Islet precursor cell (in vitro differentiated cells): ENCODE measurements at regions not wholly inside any gene's neighbourhood (a gene's known extent, or its start where the extent isn't known, plus 50 kb on each side); places are given as distances from the start of the nearest gene placed in this dataset.

ENCODE experiments used
- DNase-seq: peaks from one replicate; pipeline ENCODE4 v3.0.0-alpha.2; 2018

DNA sequence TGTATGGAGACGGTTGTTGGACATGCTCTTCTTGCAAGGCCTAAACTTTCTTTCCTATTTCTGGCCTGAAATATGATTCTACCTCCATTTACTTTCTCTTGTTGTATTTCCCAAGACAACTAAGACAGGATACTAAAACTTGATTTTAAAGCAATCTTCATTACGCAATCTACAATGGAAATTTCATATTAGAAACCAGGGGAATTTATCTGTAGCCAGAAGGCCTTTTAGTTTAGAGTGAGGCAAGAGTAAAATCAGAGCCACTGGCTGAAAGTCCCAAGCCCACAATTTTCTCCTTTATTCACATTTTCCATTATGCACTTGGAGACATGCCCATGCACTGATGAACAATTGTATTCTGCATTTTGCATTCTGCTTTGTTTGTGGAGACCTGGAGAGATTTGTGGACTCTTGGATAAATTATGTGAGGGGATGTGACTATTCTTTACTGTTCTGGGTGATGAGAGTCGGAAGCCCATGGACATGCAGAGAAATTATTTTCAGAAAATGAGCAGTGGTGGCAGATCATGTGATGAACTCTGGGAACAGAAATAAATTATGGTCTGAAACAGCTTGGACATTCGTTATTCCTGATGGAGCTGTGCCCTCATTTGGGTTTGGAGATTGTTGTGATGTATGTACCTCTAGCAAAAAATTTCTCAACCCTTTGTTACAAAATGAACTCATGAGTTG, 336.8 kb downstream of the SEC16B start:
- DNase-seq, result no peak

DNA sequence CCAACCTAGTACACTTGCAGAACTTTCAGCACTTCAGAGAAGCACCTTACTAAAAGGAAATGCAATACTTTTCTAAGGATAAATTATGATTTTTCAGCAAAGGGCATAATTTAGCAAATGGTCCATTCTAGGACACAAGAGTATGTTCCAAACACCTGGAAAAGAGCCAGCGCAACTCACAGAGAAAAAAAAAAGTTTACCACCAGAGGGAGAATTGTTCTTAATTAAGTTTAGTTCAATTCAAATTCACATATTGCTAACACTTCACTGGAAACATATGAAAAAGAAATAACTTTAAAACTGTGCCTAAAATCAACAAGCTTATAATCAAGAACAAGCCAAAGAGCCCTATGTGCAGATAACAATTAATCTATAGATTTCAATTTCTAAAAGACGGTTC, 338.1 kb downstream of the SEC16B start:
- no peak for DNase-seq

DNA sequence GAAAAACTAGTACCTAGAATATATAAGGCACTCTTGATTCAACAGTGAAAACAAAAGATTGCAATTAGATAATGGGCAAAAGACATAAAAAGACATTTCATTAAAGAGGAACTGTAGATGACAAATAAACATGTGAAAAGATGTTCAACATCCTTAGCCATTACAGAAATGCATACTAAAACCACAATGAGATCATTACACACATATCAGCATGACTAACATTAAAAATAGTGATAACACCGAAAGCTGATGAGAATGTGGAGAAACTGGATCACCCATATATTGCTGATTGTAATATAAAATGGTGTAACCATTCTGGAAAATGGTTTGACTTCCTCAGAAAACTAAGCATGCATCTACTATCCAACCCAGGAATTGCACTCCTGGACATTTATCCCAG, 340.3 kb downstream of the SEC16B start:
- no peak for DNase-seq

DNA sequence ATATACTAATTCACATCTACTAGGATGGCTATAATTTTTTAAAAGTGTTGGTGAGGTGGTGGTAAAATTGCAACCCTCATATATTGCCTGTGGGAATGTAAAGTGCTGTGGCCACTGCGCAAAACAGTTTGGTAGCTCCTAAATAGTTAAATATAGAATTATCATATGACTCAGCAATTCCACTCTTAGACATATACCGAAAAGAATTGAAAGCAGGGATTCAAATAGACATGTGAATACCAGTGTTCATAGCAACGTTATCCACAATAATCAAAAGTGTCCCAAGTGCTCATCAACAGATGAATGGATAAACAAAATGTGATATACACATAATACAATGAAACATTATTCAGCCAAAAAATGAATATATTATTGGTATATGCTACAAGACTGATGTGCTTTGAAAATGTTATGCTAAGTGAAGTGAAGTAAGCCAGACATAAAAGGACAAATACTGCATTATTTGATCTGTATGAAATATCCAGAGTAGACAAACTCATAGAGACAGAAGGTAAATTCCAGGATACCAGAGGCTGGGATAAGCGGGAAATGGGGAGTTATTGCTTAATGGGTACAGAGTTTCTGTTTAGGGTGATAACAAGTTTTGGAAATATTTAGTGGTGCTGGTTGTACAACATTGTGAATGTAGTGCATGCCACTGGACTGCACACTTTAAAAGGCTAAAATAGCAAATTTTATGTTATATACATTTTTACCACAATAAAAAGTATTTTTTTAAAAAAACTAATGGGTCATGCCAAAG, 342.5 kb downstream of the SEC16B start:
- DNase-seq, result no peak

DNA sequence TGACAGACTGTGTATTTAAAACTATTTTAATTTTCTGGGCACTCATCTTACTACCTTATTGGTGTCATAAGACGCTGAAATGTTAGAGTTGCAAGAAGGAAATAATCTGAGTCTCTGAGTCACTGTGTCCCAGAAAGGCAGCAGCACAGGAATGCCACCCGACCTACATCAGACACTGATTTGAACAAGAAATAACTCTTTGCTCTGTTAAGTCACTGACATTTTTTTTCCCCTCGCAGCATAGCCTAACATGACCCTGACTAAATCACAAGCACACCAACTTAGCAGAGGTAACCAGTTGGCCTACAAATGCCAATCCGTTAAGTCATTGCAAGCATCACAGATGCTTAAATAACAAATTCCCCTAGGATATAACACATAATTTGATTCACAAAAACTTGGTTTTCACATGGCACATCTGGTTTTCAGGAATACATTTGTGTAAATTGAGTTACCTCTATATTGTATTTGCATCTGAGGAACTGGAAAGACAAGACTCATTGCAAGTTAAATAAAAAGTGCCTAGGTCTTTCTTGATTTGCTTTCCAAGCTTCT, 349.1 kb downstream of the SEC16B start:
- peak; percentile 56 for DNase-seq

DNA sequence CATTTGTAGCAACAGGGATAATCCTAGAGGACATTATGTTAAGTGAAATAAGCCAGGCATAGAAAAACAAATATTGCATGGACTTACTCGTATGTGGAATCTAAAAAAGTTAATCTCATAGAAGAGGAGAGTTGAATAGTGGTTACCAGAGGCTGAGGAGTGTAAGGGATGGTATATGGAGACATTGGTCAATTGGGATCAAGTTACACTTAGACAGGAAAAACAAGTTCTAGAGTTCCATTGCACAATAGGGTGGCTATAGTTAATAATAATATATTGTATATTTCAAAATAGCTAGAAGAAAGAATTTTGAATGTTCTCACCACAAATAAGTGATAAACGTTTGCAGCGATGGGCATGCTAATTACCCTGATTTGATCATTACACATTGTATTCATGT, 354.6 kb downstream of the SEC16B start:
- no peak for DNase-seq

DNA sequence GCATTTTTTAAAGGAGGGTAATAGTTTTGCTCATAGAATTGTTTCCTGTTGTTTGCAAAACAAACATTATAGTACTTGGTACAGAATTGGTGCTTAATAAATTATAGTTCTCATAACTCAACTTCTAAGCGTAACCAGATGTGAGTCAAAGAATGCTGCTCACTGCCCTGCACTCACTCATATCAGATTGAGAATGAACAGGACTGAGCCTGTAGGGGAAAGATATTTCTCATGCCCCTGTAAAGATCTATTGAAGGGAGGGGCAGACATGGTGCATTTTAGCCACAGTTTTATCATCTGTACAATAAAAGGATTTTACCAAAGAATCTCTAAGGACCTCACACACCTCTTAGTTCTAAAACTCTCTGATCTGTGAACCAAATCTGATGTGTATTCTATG, 358.5 kb downstream of the SEC16B start:
- no peak for DNase-seq

DNA sequence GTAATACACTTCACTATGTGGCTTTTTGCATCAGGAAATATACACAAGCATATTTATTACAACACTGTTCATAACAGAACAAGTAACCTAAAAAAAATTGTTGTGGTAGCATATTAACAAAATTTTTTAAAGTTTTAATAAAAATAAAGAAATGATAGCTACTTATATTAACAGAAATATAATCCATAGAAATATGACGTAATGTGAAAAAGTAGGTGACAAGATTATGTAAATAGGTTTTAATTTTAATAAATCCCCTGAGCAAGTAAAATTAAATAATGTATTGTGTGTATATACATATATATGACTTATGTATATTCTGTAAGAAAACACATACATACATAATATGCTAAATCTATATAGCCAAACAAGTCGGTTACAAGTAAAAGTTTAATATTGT, 359.9 kb downstream of the SEC16B start:
- DNase-seq, result no peak

DNA sequence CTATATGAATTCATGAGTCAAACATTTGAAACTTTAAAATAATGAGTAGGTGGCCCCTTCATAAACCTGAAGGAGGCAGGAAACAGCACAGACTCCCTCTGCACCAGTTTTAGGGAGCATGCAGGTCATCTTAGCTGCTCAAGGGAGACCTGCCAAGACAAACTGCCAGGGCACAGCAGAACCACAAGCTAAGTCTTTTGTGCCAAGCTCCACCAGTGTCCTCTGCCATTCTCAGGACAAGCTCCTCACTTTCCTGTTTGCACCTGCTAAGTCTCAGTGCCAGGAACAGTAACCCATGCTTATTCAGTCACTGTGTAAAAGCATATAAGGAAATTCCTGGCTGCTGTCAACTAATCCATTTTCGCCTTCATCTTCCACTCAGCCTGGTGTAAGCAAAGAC, 368.9 kb downstream of the SEC16B start:
- DNase-seq, result no peak

DNA sequence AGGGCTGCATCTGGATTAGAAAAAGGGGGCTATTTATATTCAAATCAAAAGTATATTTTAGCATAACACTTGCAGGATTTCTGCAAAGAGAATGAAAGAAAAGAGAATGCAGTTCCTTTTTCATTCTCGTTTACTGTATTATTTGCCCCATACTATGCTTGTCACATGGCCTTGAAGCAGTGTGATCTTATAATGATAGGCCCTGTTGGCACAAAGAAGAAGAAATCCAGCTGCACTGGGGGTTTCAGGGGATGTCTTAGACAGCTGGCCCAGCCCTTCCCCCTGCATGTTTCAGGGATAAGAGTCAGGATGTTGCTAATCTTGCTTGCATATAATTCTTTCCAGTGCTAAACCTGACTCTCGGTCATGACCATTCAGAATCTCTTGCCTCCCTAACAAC, 369.5 kb downstream of the SEC16B start:
- DNase-seq, result no peak

DNA sequence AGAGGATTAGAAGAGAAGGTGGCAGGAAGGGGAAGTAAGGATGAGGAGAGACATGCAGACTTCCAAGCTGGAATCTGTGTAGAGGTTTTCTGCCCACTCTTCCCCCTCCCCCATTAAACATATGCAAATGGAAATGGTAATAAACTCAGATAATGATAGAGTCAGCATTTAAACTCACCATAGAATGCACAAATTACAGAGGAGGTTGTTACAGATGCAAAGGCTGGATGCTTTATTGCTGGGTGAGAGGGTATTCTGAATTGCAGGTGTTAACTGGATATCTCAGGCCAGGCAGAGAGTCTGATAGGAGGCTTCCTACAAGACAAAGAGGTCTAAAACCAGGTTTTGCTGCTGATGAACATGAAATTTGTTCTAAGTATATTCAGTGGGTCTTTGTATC, 372.5 kb downstream of the SEC16B start:
- no peak for DNase-seq

DNA sequence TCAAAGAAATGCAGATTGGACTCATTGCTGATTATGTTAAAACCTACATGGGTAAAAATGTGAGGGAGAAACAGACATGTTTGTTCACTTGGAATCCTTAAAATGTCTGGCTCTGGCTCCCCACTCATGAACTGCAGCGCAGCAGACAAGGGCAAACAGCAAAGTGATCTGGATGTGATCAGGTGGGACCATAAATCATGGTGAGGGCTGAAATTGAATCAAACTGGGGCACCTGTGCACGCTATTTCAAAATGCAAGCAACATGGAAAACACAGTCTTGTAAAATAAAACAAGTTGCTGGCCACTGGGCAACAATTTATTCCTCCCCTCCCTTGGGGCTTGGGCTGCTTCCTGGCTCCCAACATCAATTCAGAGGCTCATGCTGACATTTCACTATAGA, 373.4 kb downstream of the SEC16B start:
- no peak for DNase-seq

DNA sequence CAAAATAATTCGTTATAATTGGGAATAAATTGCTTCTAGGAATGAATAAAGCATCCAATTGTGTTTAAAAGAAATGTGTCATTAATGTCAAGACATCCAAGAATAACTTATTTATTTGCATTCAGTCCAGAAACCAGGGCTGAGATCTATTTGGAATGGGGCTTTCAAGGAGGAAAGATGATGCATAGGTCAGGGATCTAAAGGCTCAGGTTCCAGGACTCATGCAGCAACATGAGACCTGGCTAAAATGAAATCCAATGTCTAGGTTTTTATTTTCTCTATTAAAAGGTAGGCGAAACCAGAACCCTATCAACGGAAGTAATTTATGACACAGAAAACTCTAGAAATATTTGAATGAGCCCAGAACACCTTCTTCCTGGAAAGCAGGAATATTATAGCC, 376.8 kb downstream of the SEC16B start:
- no peak for DNase-seq

DNA sequence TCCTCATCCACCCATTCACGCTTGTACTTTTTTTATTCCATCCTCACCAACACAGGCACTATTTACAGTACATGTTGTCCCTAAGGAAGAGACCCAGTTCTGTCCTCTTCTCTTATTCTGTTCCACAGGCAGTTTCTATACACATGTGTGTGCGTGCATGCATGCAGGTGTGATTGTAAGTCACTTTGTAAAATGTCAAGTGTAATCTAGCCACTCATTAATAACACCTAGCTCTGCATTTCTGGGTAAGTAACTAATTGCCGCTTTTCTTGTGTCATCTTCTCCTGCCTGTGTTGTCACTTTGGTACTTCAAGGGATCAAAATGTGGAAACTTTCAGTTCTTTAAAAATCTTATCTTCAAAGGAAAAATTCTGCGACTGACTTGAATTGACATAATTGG, 377.2 kb downstream of the SEC16B start:
- no peak for DNase-seq

DNA sequence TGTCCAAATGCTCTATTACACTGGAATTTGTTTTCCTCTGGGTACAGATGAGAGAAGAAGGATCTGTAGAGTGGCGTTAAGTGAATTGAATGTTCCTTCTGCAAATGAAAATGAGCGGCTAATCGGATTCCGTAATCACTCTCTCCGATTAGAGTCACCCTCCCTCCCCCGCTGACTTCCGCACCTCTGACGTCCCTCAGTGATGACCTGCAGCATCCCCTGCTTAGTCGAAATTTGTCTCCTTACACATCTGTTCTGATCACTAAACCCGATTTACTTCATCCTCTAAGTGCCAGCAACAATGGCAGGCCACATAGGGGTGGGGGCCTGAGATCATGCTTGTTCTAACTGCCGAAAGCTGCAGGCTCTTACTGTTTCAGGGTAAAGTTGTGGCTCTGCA, 378.7 kb downstream of the SEC16B start:
- no peak for DNase-seq

DNA sequence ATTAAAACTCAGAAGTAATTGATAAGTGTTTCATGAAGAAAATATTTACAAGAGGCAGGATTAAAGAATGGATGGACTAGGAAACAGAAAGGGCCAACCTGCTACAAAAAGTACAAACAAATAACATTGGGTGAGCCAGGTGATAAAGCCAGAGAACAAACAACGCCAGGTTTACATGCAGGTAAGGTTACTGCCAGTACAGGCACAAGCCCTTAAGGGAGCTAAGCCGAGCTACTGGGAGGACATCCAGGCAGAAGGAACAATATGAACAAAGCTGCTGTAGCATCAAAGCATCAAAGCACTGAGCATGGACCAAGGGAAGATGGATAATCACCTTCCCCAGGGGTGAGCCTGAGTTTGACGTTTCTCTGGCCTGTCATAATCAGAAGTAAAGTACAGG, 380.7 kb downstream of the SEC16B start:
- no peak for DNase-seq

DNA sequence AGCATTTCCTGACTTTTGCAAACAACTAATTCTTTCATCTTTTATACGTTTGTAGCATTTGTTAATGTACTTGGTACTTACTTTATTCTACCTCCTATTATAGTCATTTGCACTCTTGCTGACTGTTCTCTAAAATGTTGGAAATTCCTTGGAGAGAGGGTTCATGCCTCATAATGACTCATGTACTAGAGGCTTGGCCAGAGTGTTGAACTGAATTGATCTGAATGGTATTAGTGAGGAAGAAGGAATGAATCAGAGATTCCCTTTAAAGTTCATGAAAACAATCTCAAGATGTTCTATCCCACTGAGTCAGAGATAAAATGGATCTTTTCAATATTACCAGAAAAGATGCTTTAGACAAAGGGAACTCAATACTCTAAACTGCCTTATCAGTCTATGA, 383.4 kb downstream of the SEC16B start:
- DNase-seq, result no peak

DNA sequence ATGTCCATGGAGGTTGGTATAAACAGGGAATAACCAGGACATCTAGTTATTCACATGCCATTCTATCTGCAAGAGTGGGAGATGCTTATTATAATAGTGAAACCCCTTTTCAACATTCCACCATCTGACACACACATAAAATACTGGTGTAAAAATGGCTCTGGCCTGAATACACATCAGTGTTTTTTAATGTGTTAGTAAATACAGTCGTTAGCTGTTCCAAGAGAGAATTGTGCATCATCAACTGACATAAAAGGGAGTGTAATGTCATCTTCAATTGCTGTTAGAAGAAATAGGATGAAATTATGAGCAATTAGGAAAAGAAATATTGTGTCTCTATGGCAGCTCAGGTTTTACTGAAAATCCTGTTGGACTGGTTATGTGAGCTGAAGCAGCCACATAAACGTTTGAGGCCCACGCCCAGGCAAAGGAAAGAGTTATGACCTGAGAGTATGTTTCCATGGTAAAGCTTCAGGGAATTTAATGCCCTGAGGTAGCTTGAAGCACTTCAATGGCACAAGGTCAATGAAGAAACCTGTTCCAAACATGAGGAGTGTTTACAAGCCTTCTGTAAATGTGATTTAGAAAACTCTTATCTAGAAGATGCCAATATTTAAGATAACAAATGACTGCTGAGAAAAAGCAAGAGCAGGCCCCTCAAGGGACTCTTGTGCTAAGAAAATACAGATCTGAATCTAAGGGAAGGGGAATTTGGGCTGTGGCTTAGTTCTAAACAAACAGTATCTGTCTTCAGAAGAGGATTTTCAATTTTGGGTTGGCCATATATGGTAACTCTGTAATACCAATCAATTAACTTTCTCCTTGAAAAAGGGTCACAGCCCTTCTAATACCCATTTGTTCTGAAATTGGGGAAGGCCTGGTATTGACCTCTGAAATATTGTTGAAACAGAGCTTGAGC, 384.3 kb downstream of the SEC16B start:
- peak; percentile 76 for DNase-seq

DNA sequence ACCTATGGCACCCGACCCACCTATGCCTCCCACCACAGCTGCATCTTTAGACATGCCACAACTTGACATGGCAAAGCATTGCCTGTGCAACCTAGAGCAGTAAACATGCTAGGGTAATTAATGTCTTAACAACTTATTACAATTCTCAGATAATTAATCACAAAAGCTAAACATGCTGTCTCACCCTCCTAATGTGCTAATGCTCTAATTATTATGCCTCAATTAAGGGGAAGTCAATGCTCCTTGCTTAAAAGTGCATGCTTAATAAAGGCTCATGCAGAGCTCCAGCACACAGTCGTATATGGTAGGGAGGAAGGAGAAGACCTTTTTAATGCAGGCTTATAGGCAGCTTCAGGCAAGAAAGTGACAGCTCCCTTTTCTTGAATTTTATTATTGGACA, 396.0 kb downstream of the SEC16B start:
- no peak for DNase-seq

DNA sequence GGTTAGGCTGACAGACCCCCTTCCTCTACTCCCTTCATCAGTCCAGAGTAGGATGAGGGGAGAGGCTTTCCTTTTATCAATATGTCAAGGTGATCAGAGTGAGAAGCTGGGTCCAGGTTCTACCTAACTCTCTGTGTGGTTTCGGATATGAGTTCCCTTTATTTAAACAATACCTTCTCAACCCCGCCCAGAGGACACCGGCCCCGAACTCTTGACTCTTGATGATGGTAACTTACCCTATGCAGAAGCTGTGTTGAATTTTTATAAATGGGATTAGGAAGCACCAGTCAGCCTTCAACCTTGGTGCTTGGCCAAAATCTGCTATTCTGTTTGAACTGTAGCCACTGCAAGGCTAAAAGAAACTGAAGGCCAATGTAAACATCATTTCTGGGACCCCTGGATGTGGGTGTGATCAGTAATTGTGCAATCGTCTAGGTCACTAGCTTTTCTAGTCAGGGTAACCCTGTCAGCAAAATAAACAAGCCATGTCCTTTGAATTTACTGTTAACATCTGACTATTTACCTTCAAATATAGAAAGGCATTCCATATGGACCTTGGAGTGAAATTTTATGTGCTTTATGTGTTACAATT, 398.3 kb downstream of the SEC16B start:
- no peak for DNase-seq

DNA sequence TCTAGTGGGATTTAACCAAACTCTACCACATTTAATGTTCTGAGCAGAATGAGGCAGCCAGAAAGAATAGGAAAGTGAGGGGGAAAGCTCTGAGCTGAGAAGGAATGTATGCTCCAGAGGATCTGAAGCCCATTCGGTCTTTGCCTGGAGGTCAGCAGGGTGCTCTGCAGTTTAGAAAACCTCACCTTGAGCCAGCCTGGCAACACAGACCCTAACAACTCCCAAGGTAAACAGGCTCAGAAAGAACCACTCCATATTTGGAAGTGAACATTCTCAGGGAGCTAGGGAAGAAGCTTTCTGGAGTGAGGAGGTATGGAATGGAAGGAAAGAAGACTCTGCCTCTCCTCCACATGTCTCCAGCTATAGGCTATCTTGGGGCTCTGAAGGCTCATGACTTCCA, 398.8 kb downstream of the SEC16B start:
- no peak for DNase-seq

DNA sequence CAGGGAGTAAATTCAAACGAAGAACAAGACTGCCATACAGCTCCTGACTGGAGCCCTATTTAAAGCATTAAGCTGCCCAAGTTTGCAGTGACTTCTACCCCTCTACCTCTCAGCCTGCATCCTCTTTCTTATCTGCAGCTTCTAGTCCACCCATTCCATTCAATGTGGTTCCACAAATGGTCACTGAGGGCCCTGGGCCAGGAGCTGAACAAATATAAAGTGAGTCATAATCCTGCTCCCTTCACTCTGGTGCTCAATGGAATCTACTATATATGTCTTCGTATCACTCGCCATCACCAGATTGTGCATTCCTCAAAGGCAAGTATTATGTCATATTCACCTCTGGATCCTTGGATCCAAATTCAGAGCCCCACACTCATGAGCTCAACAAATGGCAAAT, 398.7 kb downstream of the BRINP2 start:
- no peak for DNase-seq

DNA sequence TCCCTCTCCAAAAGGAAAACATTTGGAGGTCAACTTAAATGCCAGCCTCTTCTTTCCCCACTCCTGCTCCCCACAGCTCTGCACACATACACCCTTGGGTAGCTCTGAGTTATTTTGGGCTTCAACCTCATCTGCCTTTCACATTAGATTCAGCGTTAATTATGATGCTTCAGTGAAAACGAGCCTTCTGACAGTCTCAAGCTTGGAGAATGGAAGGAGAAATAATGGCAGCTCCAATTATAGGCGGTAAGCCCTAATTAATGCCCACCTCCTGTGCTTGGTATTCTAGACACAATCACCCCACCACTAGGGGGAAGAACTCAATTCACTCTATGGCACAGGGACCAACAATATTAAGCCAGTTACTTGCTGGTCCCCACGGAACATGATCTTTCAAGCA, 397.9 kb downstream of the BRINP2 start:
- DNase-seq, result no peak
